OCI-LY3 (cell line): ENCODE measurements at regions not wholly inside any gene's neighbourhood (a gene's known extent, or its start where the extent isn't known, plus 50 kb on each side); places are given as distances from the start of the nearest gene placed in this dataset.

ENCODE experiments used
- H2AFZ ChIP-seq: fragments of 200-600, 300-600 bp; shearing (Covaris generic); 2 replicates; pipeline ENCODE4 v1.6.0; 2014; ENCODE audit warnings: antibody characterized with exemption, low read depth, low read length
- H3K27ac ChIP-seq: fragments of 200-600, 300-600 bp; sonication (generic); 2 replicates; pipeline ENCODE4 v1.5.1; 2014; ENCODE audit warnings: mild to moderate bottlenecking, low read length, moderate library complexity, mixed read lengths
- H3K27me3 ChIP-seq: fragments of 200-600, 300-600 bp; sonication (generic); 2 replicates; pipeline ENCODE4 v1.6.1; 2014; ENCODE audit warnings: low read depth, low read length, mixed read lengths
- H3K36me3 ChIP-seq: fragments of 200-600, 300-600 bp; sonication (generic); replicated peaks from 2 replicates; pipeline ENCODE3; 2014; ENCODE audit warnings: low read depth, low read length, mixed read lengths
- H3K4me1 ChIP-seq: fragments of 300-600, 200-600 bp; sonication (generic); 2 replicates; pipeline ENCODE4 v1.6.1; 2014; ENCODE audit warnings: low read length, mixed read lengths
- H3K4me2 ChIP-seq: fragments of 200-600, 300-600 bp; sonication (generic); 2 replicates; pipeline ENCODE4 v1.6.1; 2014; ENCODE audit warnings: low read length, mixed read lengths
- H3K4me3 ChIP-seq: fragments of 300-600, 200-600 bp; sonication (generic); 2 replicates; pipeline ENCODE4 v1.5.1; 2014; ENCODE audit warnings: antibody characterized with exemption, mild to moderate bottlenecking, low read length, moderate library complexity
- H3K79me2 ChIP-seq: fragments of 300-600, 200-600 bp; shearing (Covaris generic); 2 replicates; pipeline ENCODE4 v1.6.1; 2014; ENCODE audit warnings: mild to moderate bottlenecking, low read length, mixed read lengths
- H3K9ac ChIP-seq: fragments of 300-600, 200-600 bp; shearing (Covaris generic); 2 replicates; pipeline ENCODE4 v1.6.0; 2014; ENCODE audit warnings: mild to moderate bottlenecking, low read length, moderate library complexity
- H3K9me3 ChIP-seq: fragments of 200-600, 300-600 bp; shearing (Covaris generic); 2 replicates; pipeline ENCODE4 v1.6.1; 2014; ENCODE audit warnings: low read length, mixed read lengths; ENCODE audit not compliant: insufficient read depth
- H4K20me1 ChIP-seq: fragments of 200-600, 300-600 bp; sonication (generic); 2 replicates; pipeline ENCODE4 v1.6.1; 2016; ENCODE audit warnings: low read length, mixed read lengths; ENCODE audit not compliant: insufficient read depth
- CTCF ChIP-seq: fragments of 200-600, 300-600 bp; sonication (generic); IDR thresholded peaks from 2 replicates; pipeline ENCODE4 v1.5.1; 2014; ENCODE audit warnings: antibody characterized with exemption, low read length, low read depth
- EZH2phosphoT487 ChIP-seq: fragments of 200-600 bp; shearing (Covaris generic); IDR thresholded peaks from 2 replicates; pipeline ENCODE4 v1.6.1; 2018; ENCODE audit warnings: antibody characterized with exemption, mixed run types, low read depth

- peaks cover 76% of the 10 kb centered on the region for H3K4me1 ChIP-seq
- H3K9me3 ChIP-seq: peaks cover 4% of the 10 kb centered on the region; the same call in 1 of the 2 replicates
- TF ChIP-seq CTCF (no peak), EZH2phosphoT487 (no peak)
- H3K27ac ChIP-seq: peak overlapping the region; percentile 94
- peak overlapping the region; percentile 75 for H3K4me3 ChIP-seq
- peaks cover 31% of the 10 kb centered on the region for H3K79me2 ChIP-seq
- H4K20me1 ChIP-seq: no peaks in the 10 kb centered on the region
- no peaks in the 10 kb centered on the region for H3K27me3 ChIP-seq
- H2AFZ ChIP-seq: peak overlapping the region; percentile 22; the same call in 1 of the 2 replicates
- peak overlapping the region; percentile 78 for H3K9ac ChIP-seq
- no peaks in the 10 kb centered on the region for H3K36me3 ChIP-seq
- H3K4me2 ChIP-seq: peak overlapping the region; percentile 88
Measured at GRCh38 chr3:152203652-152204051, 65.1 kb upstream of the MBNL1 start.

GRCh38 chr3:152204218-152204617 lies 64.5 kb upstream of the MBNL1 start:
- peak overlapping the region; percentile 88 for H3K4me2 ChIP-seq
- H3K27me3 ChIP-seq: no peaks in the 10 kb centered on the region
- H3K4me3 ChIP-seq: peak overlapping the region; percentile 75
- H2AFZ ChIP-seq: no peak overlapping the region
- peak overlapping the region; percentile 78 for H3K9ac ChIP-seq
- peaks cover 71% of the 10 kb centered on the region for H3K4me1 ChIP-seq
- peaks cover 4% of the 10 kb centered on the region; the same call in 1 of the 2 replicates for H3K9me3 ChIP-seq
- no peaks in the 10 kb centered on the region for H3K36me3 ChIP-seq
- peaks cover 31% of the 10 kb centered on the region for H3K79me2 ChIP-seq
- H3K27ac ChIP-seq: peak overlapping the region; percentile 94
- TF ChIP-seq CTCF (no peak), EZH2phosphoT487 (no peak)
- no peaks in the 10 kb centered on the region for H4K20me1 ChIP-seq

GRCh38 chr3:152205097-152205593 lies 63.6 kb upstream of the MBNL1 start:
- H3K9ac ChIP-seq: peak overlapping the region; percentile 78
- H3K4me3 ChIP-seq: peak overlapping the region; percentile 75
- H2AFZ ChIP-seq: peak overlapping the region; percentile 27; the same call in 1 of the 2 replicates
- peaks cover 21% of the 10 kb centered on the region for H3K79me2 ChIP-seq
- peak overlapping the region; percentile 88 for H3K4me2 ChIP-seq
- H3K9me3 ChIP-seq: peaks cover 4% of the 10 kb centered on the region; the same call in 1 of the 2 replicates
- no peak for TF ChIP-seq EZH2phosphoT487
- TF ChIP-seq CTCF: no peak
- H3K27ac ChIP-seq: peak overlapping the region; percentile 94
- H3K36me3 ChIP-seq: no peaks in the 10 kb centered on the region
- H4K20me1 ChIP-seq: no peaks in the 10 kb centered on the region
- no peaks in the 10 kb centered on the region for H3K27me3 ChIP-seq
- peaks cover 61% of the 10 kb centered on the region for H3K4me1 ChIP-seq

- Histone ChIP-seq H3K9me3 (peaks cover 4% of the 10 kb centered on the region; the same call in 1 of the 2 replicates), H3K79me2 (peaks cover 14% of the 10 kb centered on the region), H3K36me3 (no peaks in the 10 kb centered on the region), H2AFZ (no peak overlapping the region), H3K4me2 (no peak overlapping the region), H3K9ac (no peak overlapping the region), H4K20me1 (no peaks in the 10 kb centered on the region), H3K4me1 (peaks cover 50% of the 10 kb centered on the region), H3K27me3 (no peaks in the 10 kb centered on the region), H3K27ac (no peak overlapping the region), H3K4me3 (no peak overlapping the region)
- TF ChIP-seq CTCF (no peak), EZH2phosphoT487 (no peak)
Measured at GRCh38 chr3:152206243-152206760, 62.4 kb upstream of the MBNL1 start.
